ENCODE measurements at regions not wholly inside any gene's neighbourhood (a gene's known extent, or its start where the extent isn't known, plus 50 kb on each side); places are given as distances from the start of the nearest gene placed in this dataset.

DNA sequence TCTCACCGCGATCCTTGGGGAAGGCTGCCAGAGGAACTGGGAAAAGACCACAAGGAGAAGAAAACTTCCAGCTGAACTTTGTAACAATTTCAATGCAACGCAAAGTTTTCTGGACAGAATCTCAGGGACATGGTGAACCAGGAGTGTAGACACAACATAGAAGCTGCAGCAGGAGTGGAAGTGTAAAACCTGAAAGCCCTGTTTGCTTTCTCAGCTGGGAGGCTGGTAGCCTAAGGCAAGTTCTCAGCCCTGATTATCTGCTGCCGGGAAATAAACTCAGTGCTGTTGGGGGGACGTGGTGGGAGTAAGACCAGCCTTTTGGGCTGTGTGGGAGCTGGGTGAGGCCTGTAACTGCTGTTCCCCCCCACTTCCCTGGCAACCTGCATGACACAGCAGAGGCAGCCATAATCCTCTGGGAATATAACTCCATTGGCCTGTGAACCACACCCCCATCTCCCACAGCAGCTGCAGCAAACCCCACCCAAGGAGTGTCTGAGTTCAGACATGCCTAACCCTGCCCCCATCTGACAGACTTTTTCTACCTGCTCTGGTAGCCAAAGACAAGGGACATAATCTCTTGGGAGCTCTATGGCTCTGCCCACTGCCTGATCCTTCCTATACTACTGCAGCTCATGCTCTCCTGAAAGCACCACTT is 106.7 kb downstream of the ZNF621 start:
- TF ChIP-seq, protein P1, sequence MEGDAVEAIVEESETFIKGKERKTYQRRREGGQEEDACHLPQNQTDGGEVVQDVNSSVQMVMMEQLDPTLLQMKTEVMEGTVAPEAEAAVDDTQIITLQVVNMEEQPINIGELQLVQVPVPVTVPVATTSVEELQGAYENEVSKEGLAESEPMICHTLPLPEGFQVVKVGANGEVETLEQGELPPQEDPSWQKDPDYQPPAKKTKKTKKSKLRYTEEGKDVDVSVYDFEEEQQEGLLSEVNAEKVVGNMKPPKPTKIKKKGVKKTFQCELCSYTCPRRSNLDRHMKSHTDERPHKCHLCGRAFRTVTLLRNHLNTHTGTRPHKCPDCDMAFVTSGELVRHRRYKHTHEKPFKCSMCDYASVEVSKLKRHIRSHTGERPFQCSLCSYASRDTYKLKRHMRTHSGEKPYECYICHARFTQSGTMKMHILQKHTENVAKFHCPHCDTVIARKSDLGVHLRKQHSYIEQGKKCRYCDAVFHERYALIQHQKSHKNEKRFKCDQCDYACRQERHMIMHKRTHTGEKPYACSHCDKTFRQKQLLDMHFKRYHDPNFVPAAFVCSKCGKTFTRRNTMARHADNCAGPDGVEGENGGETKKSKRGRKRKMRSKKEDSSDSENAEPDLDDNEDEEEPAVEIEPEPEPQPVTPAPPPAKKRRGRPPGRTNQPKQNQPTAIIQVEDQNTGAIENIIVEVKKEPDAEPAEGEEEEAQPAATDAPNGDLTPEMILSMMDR (IDR thresholded peaks at IDR 0.05): no peak
- no peak for TF ChIP-seq ZFX (IDR thresholded peaks at IDR 0.05; ENCODE audit: borderline replicate concordance)
